ENCODE measurements at regions not wholly inside any gene's neighbourhood (a gene's known extent, or its start where the extent isn't known, plus 50 kb on each side); places are given as distances from the start of the nearest gene placed in this dataset.

DNA sequence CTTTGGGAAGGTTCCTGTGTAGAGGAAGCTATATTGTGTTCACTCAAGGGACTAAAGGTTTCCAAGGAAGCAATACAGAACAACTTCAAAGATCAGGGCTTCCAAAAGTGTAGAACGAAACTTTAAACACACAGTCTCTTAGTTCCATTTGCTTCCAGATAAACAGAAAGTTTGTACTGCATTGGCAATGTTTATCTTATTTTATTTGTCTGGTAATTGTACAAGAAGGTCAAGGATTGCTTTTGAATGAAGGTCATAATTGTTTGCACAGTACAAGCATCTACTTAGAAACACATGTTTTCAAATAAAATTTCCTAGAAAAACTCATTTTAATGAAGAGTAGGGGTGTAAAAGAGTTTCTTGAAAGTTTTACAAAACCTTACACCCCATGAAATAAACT is 712.7 kb upstream of the SGCG start:
- Histone ChIP-seq H3K4me2 (ENCODE audit: low read length) (no peak overlapping the region), H3K4me1 (ENCODE audit: control insufficient read depth in 1 of 2, insufficient read depth in 2 of 2, low read length in 2 of 2) (no peaks in the 10 kb centered on the region), H3K27me3 (ENCODE audit: insufficient read depth, low read length) (no peaks in the 10 kb centered on the region), H3K9me2 (ENCODE audit: insufficient read depth) (no peaks in the 10 kb centered on the region), H3K27ac (ENCODE audit: low read depth, low read length) (no peak overlapping the region), H3K9ac (ENCODE audit: low read length) (no peak overlapping the region), H3K79me2 (ENCODE audit: insufficient read depth, low read length) (no peaks in the 10 kb centered on the region), H3K9me3 (ENCODE audit: control insufficient read depth in 1 of 2, insufficient read depth in 1 of 2, low read depth in 1 of 2, low read length in 2 of 2) (no peaks in the 10 kb centered on the region), H3K36me3 (ENCODE audit: control insufficient read depth in 1 of 2, insufficient read depth in 2 of 2, low read length in 2 of 2) (no peaks in the 10 kb centered on the region), H4K20me1 (ENCODE audit: insufficient read depth) (no peaks in the 10 kb centered on the region), H3K4me3 (replicated peaks in 1 of 2; ENCODE audit: low read depth in 1 of 2, low read length in 2 of 2) (no peak overlapping the region), H2AFZ (ENCODE audit: low read depth, low read length, poor library complexity, severe bottlenecking) (no peak overlapping the region)
- ATAC-seq (no peak), DNase-seq (ENCODE audit: low read depth, low spot score) (no peak)
- ChIA-PET CTCF (no interaction called here), RAD21 (ENCODE audit: low non-redundant PET in 1 of 2, low total read pairs in 2 of 2, uncharacterized antibody in 2 of 2, unreplicated experiment in 2 of 2) (no interaction called here), POLR2A (no interaction called here)
- TF ChIP-seq MAX (IDR thresholded peaks at IDR 0.05) (no peak), SIN3A (IDR thresholded peaks at IDR 0.05; ENCODE audit: low read depth) (no peak), EZH2 (IDR thresholded peaks at IDR 0.05) (no peak), POLR2AphosphoS5 (IDR thresholded peaks at IDR 0.05; ENCODE audit: low read depth, low read length) (no peak), FOSL1 (IDR thresholded peaks at IDR 0.05; ENCODE audit: low read depth) (no peak), CEBPB (IDR thresholded peaks at IDR 0.05; ENCODE audit: low read depth) (no peak), SRF (IDR thresholded peaks at IDR 0.05; ENCODE audit: low read depth) (no peak), ZFX (IDR thresholded peaks at IDR 0.05) (no peak), YY1 (IDR thresholded peaks at IDR 0.05; ENCODE audit: extremely low read depth, insufficient replicate concordance, low read depth, low read length) (no peak), POLR2A (IDR thresholded peaks at IDR 0.05; ENCODE audit: borderline replicate concordance, extremely low read depth, insufficient read depth, insufficient read length) (no peak), ZNF274 (IDR thresholded peaks at IDR 0.05; ENCODE audit: low read depth, low read length) (no peak), CBX3 (IDR thresholded peaks at IDR 0.05; ENCODE audit: low read depth) (no peak), ATF3 (IDR thresholded peaks at IDR 0.05) (no peak), RAD21 (IDR thresholded peaks at IDR 0.05; ENCODE audit: low read depth) (no peak), JUND (IDR thresholded peaks at IDR 0.05) (no peak)
- TF ChIP-seq, protein P1, sequence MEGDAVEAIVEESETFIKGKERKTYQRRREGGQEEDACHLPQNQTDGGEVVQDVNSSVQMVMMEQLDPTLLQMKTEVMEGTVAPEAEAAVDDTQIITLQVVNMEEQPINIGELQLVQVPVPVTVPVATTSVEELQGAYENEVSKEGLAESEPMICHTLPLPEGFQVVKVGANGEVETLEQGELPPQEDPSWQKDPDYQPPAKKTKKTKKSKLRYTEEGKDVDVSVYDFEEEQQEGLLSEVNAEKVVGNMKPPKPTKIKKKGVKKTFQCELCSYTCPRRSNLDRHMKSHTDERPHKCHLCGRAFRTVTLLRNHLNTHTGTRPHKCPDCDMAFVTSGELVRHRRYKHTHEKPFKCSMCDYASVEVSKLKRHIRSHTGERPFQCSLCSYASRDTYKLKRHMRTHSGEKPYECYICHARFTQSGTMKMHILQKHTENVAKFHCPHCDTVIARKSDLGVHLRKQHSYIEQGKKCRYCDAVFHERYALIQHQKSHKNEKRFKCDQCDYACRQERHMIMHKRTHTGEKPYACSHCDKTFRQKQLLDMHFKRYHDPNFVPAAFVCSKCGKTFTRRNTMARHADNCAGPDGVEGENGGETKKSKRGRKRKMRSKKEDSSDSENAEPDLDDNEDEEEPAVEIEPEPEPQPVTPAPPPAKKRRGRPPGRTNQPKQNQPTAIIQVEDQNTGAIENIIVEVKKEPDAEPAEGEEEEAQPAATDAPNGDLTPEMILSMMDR (IDR thresholded peaks at IDR 0.05 in 2 of 3, conservative IDR thresholded peaks at IDR 0.05 in 1 of 3; ENCODE audit: borderline replicate concordance in 1 of 3, insufficient read depth in 1 of 3, low read depth in 2 of 3, low read length in 2 of 3), result no peak
- TF ChIP-seq, protein P2, sequence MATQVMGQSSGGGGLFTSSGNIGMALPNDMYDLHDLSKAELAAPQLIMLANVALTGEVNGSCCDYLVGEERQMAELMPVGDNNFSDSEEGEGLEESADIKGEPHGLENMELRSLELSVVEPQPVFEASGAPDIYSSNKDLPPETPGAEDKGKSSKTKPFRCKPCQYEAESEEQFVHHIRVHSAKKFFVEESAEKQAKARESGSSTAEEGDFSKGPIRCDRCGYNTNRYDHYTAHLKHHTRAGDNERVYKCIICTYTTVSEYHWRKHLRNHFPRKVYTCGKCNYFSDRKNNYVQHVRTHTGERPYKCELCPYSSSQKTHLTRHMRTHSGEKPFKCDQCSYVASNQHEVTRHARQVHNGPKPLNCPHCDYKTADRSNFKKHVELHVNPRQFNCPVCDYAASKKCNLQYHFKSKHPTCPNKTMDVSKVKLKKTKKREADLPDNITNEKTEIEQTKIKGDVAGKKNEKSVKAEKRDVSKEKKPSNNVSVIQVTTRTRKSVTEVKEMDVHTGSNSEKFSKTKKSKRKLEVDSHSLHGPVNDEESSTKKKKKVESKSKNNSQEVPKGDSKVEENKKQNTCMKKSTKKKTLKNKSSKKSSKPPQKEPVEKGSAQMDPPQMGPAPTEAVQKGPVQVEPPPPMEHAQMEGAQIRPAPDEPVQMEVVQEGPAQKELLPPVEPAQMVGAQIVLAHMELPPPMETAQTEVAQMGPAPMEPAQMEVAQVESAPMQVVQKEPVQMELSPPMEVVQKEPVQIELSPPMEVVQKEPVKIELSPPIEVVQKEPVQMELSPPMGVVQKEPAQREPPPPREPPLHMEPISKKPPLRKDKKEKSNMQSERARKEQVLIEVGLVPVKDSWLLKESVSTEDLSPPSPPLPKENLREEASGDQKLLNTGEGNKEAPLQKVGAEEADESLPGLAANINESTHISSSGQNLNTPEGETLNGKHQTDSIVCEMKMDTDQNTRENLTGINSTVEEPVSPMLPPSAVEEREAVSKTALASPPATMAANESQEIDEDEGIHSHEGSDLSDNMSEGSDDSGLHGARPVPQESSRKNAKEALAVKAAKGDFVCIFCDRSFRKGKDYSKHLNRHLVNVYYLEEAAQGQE (IDR thresholded peaks at IDR 0.05; ENCODE audit: low read depth), result no peak
- intact Hi-C loops (cut with micrococcal nuclease), result no loop called here
- no TSS peak for BruUV-seq (replicated peaks)

Data from HCT116 (cell line).